ENCODE measurements at regions not wholly inside any gene's neighbourhood (a gene's known extent, or its start where the extent isn't known, plus 50 kb on each side); places are given as distances from the start of the nearest gene placed in this dataset.

GRCh38 chr1:18015719-18016118, 91.9 kb upstream of the IGSF21 start:
- peaks cover 3% of the 10 kb centered on the region; the same call in 1 of the 2 replicates for H3K27me3 ChIP-seq (ENCODE audit: insufficient read depth, low read depth)
- H3K79me2 ChIP-seq (ENCODE audit: insufficient read depth, low read depth): no peaks in the 10 kb centered on the region
- no peaks in the 10 kb centered on the region for H4K20me1 ChIP-seq (ENCODE audit: insufficient read depth)
- H3K9ac ChIP-seq: no peak overlapping the region
- no peak overlapping the region for H2AFZ ChIP-seq (ENCODE audit: low read depth)
- no peak overlapping the region for H3K27ac ChIP-seq
- no peak for TF ChIP-seq CTCF (conservative IDR thresholded peaks at IDR 0.05; ENCODE audit: low read depth, low read length)
- no peaks in the 10 kb centered on the region for H3K36me3 ChIP-seq (ENCODE audit: insufficient read depth)
- no peak overlapping the region for H3K4me3 ChIP-seq (IDR thresholded peaks at IDR 0.05; ENCODE audit: insufficient read depth, low read depth, low read length)
- H3K4me1 ChIP-seq (ENCODE audit: low read depth, poor library complexity, severe bottlenecking): no peaks in the 10 kb centered on the region
- no peak overlapping the region for H3K4me2 ChIP-seq

- Histone ChIP-seq H3K79me2 (ENCODE audit: insufficient read depth, low read depth) (no peaks in the 10 kb centered on the region), H3K4me1 (ENCODE audit: low read depth, poor library complexity, severe bottlenecking) (no peaks in the 10 kb centered on the region), H2AFZ (ENCODE audit: low read depth) (no peak overlapping the region), H3K9ac (no peak overlapping the region), H4K20me1 (ENCODE audit: insufficient read depth) (no peaks in the 10 kb centered on the region), H3K27me3 (ENCODE audit: insufficient read depth, low read depth) (peaks cover 3% of the 10 kb centered on the region; the same call in 1 of the 2 replicates), H3K4me2 (no peak overlapping the region), H3K4me3 (IDR thresholded peaks at IDR 0.05; ENCODE audit: insufficient read depth, low read depth, low read length) (no peak overlapping the region), H3K27ac (no peak overlapping the region), H3K36me3 (ENCODE audit: insufficient read depth) (no peaks in the 10 kb centered on the region)
- no peak for TF ChIP-seq CTCF (conservative IDR thresholded peaks at IDR 0.05; ENCODE audit: low read depth, low read length)
Observed at GRCh38 chr1:18018366-18018765, 89.2 kb upstream of the IGSF21 start.

- H3K27me3 ChIP-seq (ENCODE audit: insufficient read depth, low read depth): peaks cover 3% of the 10 kb centered on the region; the same call in 1 of the 2 replicates
- H3K36me3 ChIP-seq (ENCODE audit: insufficient read depth): no peaks in the 10 kb centered on the region
- no peaks in the 10 kb centered on the region for H3K79me2 ChIP-seq (ENCODE audit: insufficient read depth, low read depth)
- no peak overlapping the region for H3K4me2 ChIP-seq
- TF ChIP-seq CTCF (conservative IDR thresholded peaks at IDR 0.05; ENCODE audit: low read depth, low read length): no peak
- no peak overlapping the region for H3K4me3 ChIP-seq (IDR thresholded peaks at IDR 0.05; ENCODE audit: insufficient read depth, low read depth, low read length)
- no peaks in the 10 kb centered on the region for H3K4me1 ChIP-seq (ENCODE audit: low read depth, poor library complexity, severe bottlenecking)
- H4K20me1 ChIP-seq (ENCODE audit: insufficient read depth): no peaks in the 10 kb centered on the region
- no peak overlapping the region for H2AFZ ChIP-seq (ENCODE audit: low read depth)
- H3K9ac ChIP-seq: no peak overlapping the region
- no peak overlapping the region for H3K27ac ChIP-seq
Observed at GRCh38 chr1:18020021-18020817, 87.4 kb upstream of the IGSF21 start.

- no peak overlapping the region for H3K4me3 ChIP-seq (IDR thresholded peaks at IDR 0.05; ENCODE audit: insufficient read depth, low read depth, low read length)
- H3K4me1 ChIP-seq (ENCODE audit: low read depth, poor library complexity, severe bottlenecking): no peaks in the 10 kb centered on the region
- no peaks in the 10 kb centered on the region for H3K36me3 ChIP-seq (ENCODE audit: insufficient read depth)
- no peaks in the 10 kb centered on the region for H4K20me1 ChIP-seq (ENCODE audit: insufficient read depth)
- H3K27ac ChIP-seq: no peak overlapping the region
- no peak overlapping the region for H2AFZ ChIP-seq (ENCODE audit: low read depth)
- no peak overlapping the region for H3K4me2 ChIP-seq
- H3K9ac ChIP-seq: no peak overlapping the region
- peaks cover 7% of the 10 kb centered on the region; the same call in 1 of the 2 replicates for H3K27me3 ChIP-seq (ENCODE audit: insufficient read depth, low read depth)
- no peak for TF ChIP-seq CTCF (conservative IDR thresholded peaks at IDR 0.05; ENCODE audit: low read depth, low read length)
- no peaks in the 10 kb centered on the region for H3K79me2 ChIP-seq (ENCODE audit: insufficient read depth, low read depth)
Observed at GRCh38 chr1:18021242-18021641, 86.4 kb upstream of the IGSF21 start.
